CD4-positive, alpha-beta T cell (primary cell): ENCODE measurements at regions not wholly inside any gene's neighbourhood (a gene's known extent, or its start where the extent isn't known, plus 50 kb on each side); places are given as distances from the start of the nearest gene placed in this dataset.

Experiments
- ATAC-seq: fragments of 200-7000 bp; cut with Tn5 transposase; one replicate; pipeline ENCODE4 v1.10.0; 2022; ENCODE audit warnings: mild to moderate bottlenecking; ENCODE audit not compliant: poor library complexity
- CTCF ChIA-PET: fragments of 350-600 bp; sonication (Branson Sonifier 250); formaldehyde crosslinking; loops from one replicate; lab custom pipeline; 2021; ENCODE audit warnings: antibody characterized with exemption, inconsistent platforms; lab: Charles Lee
- POLR2A ChIA-PET: fragments of 350-600 bp; sonication (Branson Sonifier 250); formaldehyde crosslinking; loops from one replicate; lab custom pipeline; 2021; ENCODE audit warnings: antibody characterized with exemption, inconsistent platforms; lab: Charles Lee
- DNase-seq, 14 experiments: peaks; one replicate each; pipeline ENCODE4 v3.0.0-alpha.2; 2013 to 2020; ENCODE audit warnings: mixed read lengths in 2 of 14
- H3K27ac ChIP-seq, 2 donors: one replicate each; pipeline versions ENCODE4 v1.5.1 to v1.7.0; 2013; ENCODE audit warnings: low read length in 2 of 2, low read depth in 1 of 2, mild to moderate bottlenecking in 1 of 2
- H3K27me3 ChIP-seq, 2 experiments: 1 replicate in 1 of 2; 2 replicates in 1 of 2; pipeline versions ENCODE4 v1.6.1 to v1.7.0; 2013; ENCODE audit warnings: low read length in 2 of 2, control low read depth in 1 of 2, mild to moderate bottlenecking in 1 of 2, moderate library complexity in 1 of 2; ENCODE audit not compliant: insufficient read depth in 2 of 2, control insufficient read depth in 1 of 2
- H3K36me3 ChIP-seq: one replicate; pipeline ENCODE4 v1.6.1; 2013; ENCODE audit warnings: low read length, control low read depth; ENCODE audit not compliant: insufficient read depth
- H3K4me1 ChIP-seq: one replicate; pipeline ENCODE4 v1.6.1; 2013; ENCODE audit warnings: low read length, control low read depth; ENCODE audit not compliant: insufficient read depth
- H3K4me3 ChIP-seq: one replicate; pipeline ENCODE4 v1.5.1; 2013; ENCODE audit warnings: mild to moderate bottlenecking, low read length, moderate library complexity
- H3K9me3 ChIP-seq, 2 experiments: 1 replicate in 1 of 2; 2 replicates in 1 of 2; pipeline versions ENCODE4 v1.6.1 to v1.7.0; 2013; ENCODE audit warnings: low read length in 2 of 2, mild to moderate bottlenecking in 2 of 2, control low read depth in 1 of 2, moderate library complexity in 1 of 2; ENCODE audit not compliant: control insufficient read depth in 1 of 2, insufficient read depth in 1 of 2
- H3K27ac Mint-ChIP-seq: one replicate; pipeline ENCODE4 v1.8.0; 2020; ENCODE audit warnings: mixed read lengths
- H3K27me3 Mint-ChIP-seq: one replicate; pipeline ENCODE4 v1.8.0; 2021; ENCODE audit warnings: mixed read lengths
- H3K36me3 Mint-ChIP-seq: one replicate; pipeline ENCODE4 v1.8.0; 2021; ENCODE audit warnings: low read depth, mixed read lengths
- H3K4me1 Mint-ChIP-seq: one replicate; pipeline ENCODE4 v1.8.0; 2021; ENCODE audit warnings: low read depth, mixed read lengths
- H3K4me3 Mint-ChIP-seq: one replicate; pipeline ENCODE4 v1.8.0; 2020; ENCODE audit warnings: mild to moderate bottlenecking, mixed read lengths
- H3K9me3 Mint-ChIP-seq: one replicate; pipeline ENCODE4 v1.8.0; 2020; ENCODE audit warnings: mixed read lengths
- CTCF ChIP-seq: fragments of 200-600 bp; IDR thresholded peaks from one replicate; pipeline ENCODE4 v1.8.0; 2022; ENCODE audit warnings: antibody characterized with exemption, mild to moderate bottlenecking
- intact Hi-C, 2 experiments: fragments of 100-400 bp; cut with DNase I in 1 of 2; cut with micrococcal nuclease in 1 of 2; formaldehyde crosslinking; loops; one replicate each; pipeline versions ENCODE4 v1.15.1 to v1.9.0; 2023 to 2025; cut with DNase I, micrococcal nuclease

GRCh38 chr6:126631363-126631762 is 291.4 kb downstream of the CENPW start:
- no peak for TF ChIP-seq CTCF
- H3K9me3 Mint-ChIP-seq = no peaks in the 10 kb centered on the region

GRCh38 chr6:126632271-126632670 is 292.4 kb downstream of the CENPW start:
- Mint-ChIP-seq H3K36me3 (no peaks in the 10 kb centered on the region), H3K27ac (no peak overlapping the region), H3K9me3 (no peaks in the 10 kb centered on the region), H3K27me3 (no peaks in the 10 kb centered on the region), H3K4me3 (no peak overlapping the region), H3K4me1 (no peaks in the 10 kb centered on the region)
- POLR2A ChIA-PET = no interaction called here
- intact Hi-C loops = no loop called here
- no peak for ATAC-seq
- Histone ChIP-seq H3K4me3 (no peak overlapping the region), H3K27ac (no peak overlapping the region), H3K9me3 (no peaks in the 10 kb centered on the region), H3K27me3 (no peaks in the 10 kb centered on the region), H3K36me3 (no peaks in the 10 kb centered on the region), H3K4me1 (no peaks in the 10 kb centered on the region)
- no peak for DNase-seq
- CTCF ChIA-PET = no interaction called here
- TF ChIP-seq CTCF = no peak

More at GRCh38 chr6:126631363-126631762, 291.4 kb downstream of the CENPW start:
- DNase-seq (no peak), ATAC-seq (no peak)
- Mint-ChIP-seq H3K4me3 (no peak overlapping the region), H3K36me3 (no peaks in the 10 kb centered on the region), H3K27me3 (no peaks in the 10 kb centered on the region), H3K4me1 (no peaks in the 10 kb centered on the region), H3K27ac (no peak overlapping the region)
- Histone ChIP-seq H3K4me1 (no peaks in the 10 kb centered on the region), H3K9me3 (no peaks in the 10 kb centered on the region), H3K27ac (no peak overlapping the region), H3K4me3 (no peak overlapping the region), H3K36me3 (no peaks in the 10 kb centered on the region), H3K27me3 (no peaks in the 10 kb centered on the region)
- CTCF ChIA-PET = no interaction called here
- intact Hi-C loops = no loop called here
- POLR2A ChIA-PET = no interaction called here

GRCh38 chr6:126633373-126633772 is 293.5 kb downstream of the CENPW start:
- no peak for TF ChIP-seq CTCF
- H3K36me3 ChIP-seq = no peaks in the 10 kb centered on the region
- H3K27ac ChIP-seq = no peak overlapping the region
- ATAC-seq = no peak
- no peaks in the 10 kb centered on the region for H3K9me3 ChIP-seq
- H3K36me3 Mint-ChIP-seq = no peaks in the 10 kb centered on the region
- no peak overlapping the region for H3K4me3 Mint-ChIP-seq
- H3K27ac Mint-ChIP-seq = no peak overlapping the region
- intact Hi-C loops = no loop called here
- no peaks in the 10 kb centered on the region for H3K27me3 Mint-ChIP-seq
- H3K27me3 ChIP-seq = no peaks in the 10 kb centered on the region
- DNase-seq = no peak
- H3K4me3 ChIP-seq = no peak overlapping the region
- CTCF ChIA-PET = no interaction called here
- H3K9me3 Mint-ChIP-seq = no peaks in the 10 kb centered on the region
- H3K4me1 ChIP-seq = no peaks in the 10 kb centered on the region
- H3K4me1 Mint-ChIP-seq = no peaks in the 10 kb centered on the region
- POLR2A ChIA-PET = no interaction called here
